ENCODE measurements at regions not wholly inside any gene's neighbourhood (a gene's known extent, or its start where the extent isn't known, plus 50 kb on each side); places are given as distances from the start of the nearest gene placed in this dataset.

GRCh38 chr1:4149831-4150230 lies 249.8 kb upstream of the C1orf174 start:
- intact Hi-C loops (cut with micrococcal nuclease), result no loop called here
- CTCF ChIA-PET, result no interaction called here
- Mint-ChIP-seq H3K27me3 (ENCODE audit: insufficient read depth, unreplicated experiment) (no peaks in the 10 kb centered on the region), H3K4me3 (ENCODE audit: unreplicated experiment) (no peak overlapping the region), H3K4me1 (ENCODE audit: insufficient read depth, unreplicated experiment) (no peaks in the 10 kb centered on the region), H3K36me3 (ENCODE audit: insufficient read depth, unreplicated experiment) (no peaks in the 10 kb centered on the region), H3K9me3 (ENCODE audit: unreplicated experiment) (peaks cover 18% of the 10 kb centered on the region), H3K27ac (ENCODE audit: low read depth, unreplicated experiment) (no peak overlapping the region)
- no peak for DNase-seq (ENCODE audit: unreplicated experiment)
- POLR2A ChIA-PET, result interaction anchor here (0.7 kb wide), 1 partner anchor 197 kb away, joined by 3 read pairs; no protein-coding TSS in a partner anchor
- no TSS peak for BruUV-seq (replicated peaks)
- TF ChIP-seq CTCF (IDR thresholded peaks at IDR 0.05; ENCODE audit: unreplicated experiment), result no peak

DNA sequence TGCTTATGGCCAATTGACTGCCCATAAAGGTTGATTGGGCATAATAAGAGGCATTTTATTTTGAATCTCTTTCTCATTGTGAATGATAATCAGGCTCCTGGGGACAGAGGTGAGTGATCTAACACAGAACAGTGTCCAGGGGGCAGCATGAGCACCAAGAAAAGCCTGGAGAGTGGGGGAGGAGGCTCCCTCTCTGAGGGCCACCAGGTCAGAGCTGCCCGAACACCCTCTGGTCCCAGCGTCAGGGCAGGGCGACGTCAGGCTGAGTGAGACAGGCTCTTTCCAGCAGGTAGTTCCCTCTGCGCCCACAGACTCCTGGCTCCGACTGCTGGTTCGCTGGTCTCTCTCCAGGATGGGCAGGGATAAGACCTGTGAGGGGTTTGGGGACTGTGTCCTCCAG lies 250.2 kb upstream of the C1orf174 start:
- Mint-ChIP-seq H3K4me1 (ENCODE audit: insufficient read depth, unreplicated experiment) (no peaks in the 10 kb centered on the region), H3K27ac (ENCODE audit: low read depth, unreplicated experiment) (no peak overlapping the region), H3K9me3 (ENCODE audit: unreplicated experiment) (peaks cover 18% of the 10 kb centered on the region), H3K27me3 (ENCODE audit: insufficient read depth, unreplicated experiment) (no peaks in the 10 kb centered on the region), H3K36me3 (ENCODE audit: insufficient read depth, unreplicated experiment) (no peaks in the 10 kb centered on the region), H3K4me3 (ENCODE audit: unreplicated experiment) (no peak overlapping the region)
- intact Hi-C loops (cut with micrococcal nuclease), result no loop called here
- POLR2A ChIA-PET, result no interaction called here
- no peak for DNase-seq (ENCODE audit: unreplicated experiment)
- BruUV-seq (replicated peaks), result no TSS peak
- CTCF ChIA-PET, result no interaction called here
- TF ChIP-seq CTCF (IDR thresholded peaks at IDR 0.05; ENCODE audit: unreplicated experiment), result no peak

DNA sequence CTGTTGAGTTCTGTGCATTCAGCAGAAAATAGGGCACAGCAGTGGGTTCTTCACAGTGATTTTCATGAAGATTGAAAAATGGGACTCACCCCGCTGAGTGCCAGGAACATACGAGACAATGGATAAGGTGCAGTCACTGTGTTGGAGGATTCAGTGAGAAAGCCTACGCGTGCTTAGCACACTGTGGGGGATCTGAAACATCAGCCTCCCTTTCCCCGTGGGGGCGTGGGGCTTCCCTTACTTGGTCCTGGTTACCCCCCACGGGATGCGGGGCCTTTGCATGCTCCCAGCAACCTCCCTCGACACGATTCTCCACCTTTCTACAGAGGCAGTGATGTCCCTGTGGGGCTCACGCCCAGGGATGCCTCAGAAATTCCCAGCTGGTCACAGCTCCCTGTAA lies 252.2 kb upstream of the C1orf174 start:
- Mint-ChIP-seq H3K4me3 (ENCODE audit: unreplicated experiment) (no peak overlapping the region), H3K27me3 (ENCODE audit: insufficient read depth, unreplicated experiment) (no peaks in the 10 kb centered on the region), H3K9me3 (ENCODE audit: unreplicated experiment) (peaks cover 18% of the 10 kb centered on the region), H3K4me1 (ENCODE audit: insufficient read depth, unreplicated experiment) (no peaks in the 10 kb centered on the region), H3K36me3 (ENCODE audit: insufficient read depth, unreplicated experiment) (no peaks in the 10 kb centered on the region), H3K27ac (ENCODE audit: low read depth, unreplicated experiment) (no peak overlapping the region)
- no TSS peak for BruUV-seq (replicated peaks)
- POLR2A ChIA-PET, result no interaction called here
- no peak for TF ChIP-seq CTCF (IDR thresholded peaks at IDR 0.05; ENCODE audit: unreplicated experiment)
- no peak for DNase-seq (ENCODE audit: unreplicated experiment)
- CTCF ChIA-PET, result interaction anchor here (0.7 kb wide), 1 partner anchor 128 kb away, joined by 3 read pairs; no protein-coding TSS in a partner anchor
- intact Hi-C loops (cut with micrococcal nuclease), result no loop called here

- TF ChIP-seq CTCF (IDR thresholded peaks at IDR 0.05; ENCODE audit: unreplicated experiment), result no peak
- peaks cover 18% of the 10 kb centered on the region for H3K9me3 Mint-ChIP-seq (ENCODE audit: unreplicated experiment)
- no peaks in the 10 kb centered on the region for H3K27me3 Mint-ChIP-seq (ENCODE audit: insufficient read depth, unreplicated experiment)
- intact Hi-C loops (cut with micrococcal nuclease), result no loop called here
- DNase-seq (ENCODE audit: unreplicated experiment), result no peak
- BruUV-seq (replicated peaks), result no TSS peak
- H3K4me3 Mint-ChIP-seq (ENCODE audit: unreplicated experiment), result no peak overlapping the region
- no peaks in the 10 kb centered on the region for H3K36me3 Mint-ChIP-seq (ENCODE audit: insufficient read depth, unreplicated experiment)
- POLR2A ChIA-PET, result interaction anchor here (0.8 kb wide), 1 partner anchor 11 kb away, joined by 3 read pairs; no protein-coding TSS in a partner anchor
- CTCF ChIA-PET, result no interaction called here
- H3K27ac Mint-ChIP-seq (ENCODE audit: low read depth, unreplicated experiment), result no peak overlapping the region
- H3K4me1 Mint-ChIP-seq (ENCODE audit: insufficient read depth, unreplicated experiment), result no peaks in the 10 kb centered on the region
These were observed 253.5 kb upstream of the C1orf174 start for GRCh38 chr1:4153571-4153970.

All from MCF 10A (cell line).